ENCODE measurements at regions not wholly inside any gene's neighbourhood (a gene's known extent, or its start where the extent isn't known, plus 50 kb on each side); places are given as distances from the start of the nearest gene placed in this dataset.

DNA sequence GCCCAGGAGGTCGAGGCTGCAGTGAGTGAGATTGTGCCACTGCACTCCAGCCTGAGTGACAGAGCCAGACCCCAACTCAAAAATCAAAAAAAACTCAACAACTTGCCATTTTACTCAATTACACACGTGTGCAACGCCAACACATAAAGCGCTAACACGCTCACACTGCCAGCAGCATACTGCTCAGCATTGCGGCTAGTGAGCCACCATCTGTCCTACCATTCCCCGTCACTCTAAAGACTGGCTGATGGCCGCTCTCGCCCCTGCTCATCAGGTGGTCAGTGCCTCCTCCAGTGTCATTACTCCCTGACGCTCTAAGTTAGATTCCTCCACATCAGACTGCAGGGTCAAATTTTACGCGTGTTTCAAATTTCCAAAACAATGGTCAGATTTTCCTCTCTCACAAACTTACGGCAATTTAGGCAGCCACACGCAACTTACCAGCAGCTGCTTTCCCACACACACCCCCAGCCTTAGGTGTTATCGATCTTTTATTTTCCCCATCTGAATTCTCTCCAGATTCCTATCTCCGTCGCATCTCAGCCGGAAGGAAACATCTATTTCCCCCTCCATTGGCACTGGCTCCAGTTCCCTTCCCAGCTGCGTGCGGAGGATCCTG is 240.8 kb downstream of the C16orf95 start:
- TF ChIP-seq, protein P1, sequence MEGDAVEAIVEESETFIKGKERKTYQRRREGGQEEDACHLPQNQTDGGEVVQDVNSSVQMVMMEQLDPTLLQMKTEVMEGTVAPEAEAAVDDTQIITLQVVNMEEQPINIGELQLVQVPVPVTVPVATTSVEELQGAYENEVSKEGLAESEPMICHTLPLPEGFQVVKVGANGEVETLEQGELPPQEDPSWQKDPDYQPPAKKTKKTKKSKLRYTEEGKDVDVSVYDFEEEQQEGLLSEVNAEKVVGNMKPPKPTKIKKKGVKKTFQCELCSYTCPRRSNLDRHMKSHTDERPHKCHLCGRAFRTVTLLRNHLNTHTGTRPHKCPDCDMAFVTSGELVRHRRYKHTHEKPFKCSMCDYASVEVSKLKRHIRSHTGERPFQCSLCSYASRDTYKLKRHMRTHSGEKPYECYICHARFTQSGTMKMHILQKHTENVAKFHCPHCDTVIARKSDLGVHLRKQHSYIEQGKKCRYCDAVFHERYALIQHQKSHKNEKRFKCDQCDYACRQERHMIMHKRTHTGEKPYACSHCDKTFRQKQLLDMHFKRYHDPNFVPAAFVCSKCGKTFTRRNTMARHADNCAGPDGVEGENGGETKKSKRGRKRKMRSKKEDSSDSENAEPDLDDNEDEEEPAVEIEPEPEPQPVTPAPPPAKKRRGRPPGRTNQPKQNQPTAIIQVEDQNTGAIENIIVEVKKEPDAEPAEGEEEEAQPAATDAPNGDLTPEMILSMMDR (IDR thresholded peaks at IDR 0.05; ENCODE audit: low read depth, low read length, missing input control), result no peak
- no peak for TF ChIP-seq GABPA (IDR thresholded peaks at IDR 0.05 in 1 of 2, conservative IDR thresholded peaks at IDR 0.05 in 1 of 2)
- TF ChIP-seq SP1 (IDR thresholded peaks at IDR 0.05), result no peak
- no peak for TF ChIP-seq RAD21 (IDR thresholded peaks at IDR 0.05)
- no peak for TF ChIP-seq RXRA (IDR thresholded peaks at IDR 0.05)
- no peak for TF ChIP-seq HNF4A (conservative IDR thresholded peaks at IDR 0.05)
- no peak for TF ChIP-seq TAF1 (conservative IDR thresholded peaks at IDR 0.05)
- no peak for TF ChIP-seq REST (IDR thresholded peaks at IDR 0.05)
- no peak for TF ChIP-seq JUND (IDR thresholded peaks at IDR 0.05)
- TF ChIP-seq, protein P2, sequence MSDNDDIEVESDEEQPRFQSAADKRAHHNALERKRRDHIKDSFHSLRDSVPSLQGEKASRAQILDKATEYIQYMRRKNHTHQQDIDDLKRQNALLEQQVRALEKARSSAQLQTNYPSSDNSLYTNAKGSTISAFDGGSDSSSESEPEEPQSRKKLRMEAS (IDR thresholded peaks at IDR 0.05), result no peak

All from liver (tissue), 3 donors.